ENCODE measurements at regions not wholly inside any gene's neighbourhood (a gene's known extent, or its start where the extent isn't known, plus 50 kb on each side); places are given as distances from the start of the nearest gene placed in this dataset.

- TF ChIP-seq CTCF (IDR thresholded peaks at IDR 0.05) (no peak), EZH2 (IDR thresholded peaks at IDR 0.05) (no peak), EZH2phosphoT487 (IDR thresholded peaks at IDR 0.05) (no peak)
Measured at GRCh38 chr6:137689377-137689776, 177.7 kb upstream of the TNFAIP3 start.

All from neural progenitor cell (in vitro differentiated cells).